ENCODE measurements at regions not wholly inside any gene's neighbourhood (a gene's known extent, or its start where the extent isn't known, plus 50 kb on each side); places are given as distances from the start of the nearest gene placed in this dataset.

DNA sequence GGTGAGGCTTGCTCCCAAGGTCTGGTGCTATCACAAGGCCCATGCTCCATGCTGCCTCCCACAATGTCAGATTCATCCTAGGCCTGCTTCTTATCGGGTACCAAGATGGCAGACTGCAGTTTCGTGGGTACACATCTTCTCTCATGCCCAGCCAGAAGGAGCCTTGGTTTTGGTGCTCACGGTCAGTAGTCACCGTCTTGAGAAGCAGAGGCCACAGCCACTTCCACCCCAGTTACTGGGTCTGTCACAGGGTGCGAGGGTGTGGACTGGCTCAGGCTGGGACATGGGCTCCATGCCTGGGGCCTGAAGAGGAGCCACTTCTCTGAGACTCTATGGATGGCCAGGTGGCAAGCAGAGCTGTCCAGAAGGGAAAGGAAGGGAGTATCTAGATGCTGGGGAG lies 178.8 kb upstream of the HS6ST1 start:
- no peak for DNase-seq (ENCODE audit: extremely low read depth in 1 of 11, low read depth in 9 of 11, low spot score in 4 of 11)

DNA sequence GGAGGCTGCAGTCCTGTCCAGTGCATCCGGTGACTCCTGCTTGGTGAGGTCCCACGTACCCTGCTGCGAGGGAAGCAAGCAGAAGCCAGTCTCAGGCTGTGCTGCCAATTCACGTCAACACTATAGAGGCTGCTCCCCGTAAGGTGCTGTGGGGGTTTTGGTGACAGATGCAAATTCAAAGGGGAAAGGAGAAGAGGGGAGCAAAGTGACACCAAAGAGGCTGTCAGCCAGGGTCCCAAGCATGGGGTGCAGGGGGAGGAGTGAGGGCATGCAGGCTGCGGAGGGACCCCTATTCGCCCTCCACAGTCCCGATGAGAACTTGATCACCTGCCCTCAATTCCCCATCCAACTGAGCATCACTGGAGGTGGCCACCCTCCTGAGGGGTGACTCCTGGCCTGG lies 179.4 kb upstream of the HS6ST1 start:
- no peak for DNase-seq (ENCODE audit: extremely low read depth in 1 of 11, low read depth in 9 of 11, low spot score in 4 of 11)

DNA sequence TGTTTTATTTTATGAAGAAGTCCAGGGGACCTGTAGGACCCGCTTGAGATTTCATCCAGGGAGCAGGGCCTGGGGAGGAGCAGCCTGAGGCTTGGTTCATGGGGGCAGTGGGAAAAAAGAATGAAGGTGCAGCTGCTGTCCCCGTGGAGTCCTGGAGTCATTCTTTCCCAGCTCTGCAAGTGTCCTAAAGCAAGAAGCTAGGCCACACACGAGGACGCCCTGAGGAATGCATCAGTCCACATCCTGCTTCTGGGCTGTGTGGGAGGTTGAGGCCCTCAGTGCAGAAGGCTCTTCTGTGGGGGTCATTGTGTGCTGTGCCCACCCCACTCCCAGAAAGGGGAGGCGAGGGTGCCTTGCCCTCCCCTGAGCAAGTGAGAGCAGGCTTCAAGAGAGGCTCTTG lies 179.9 kb upstream of the HS6ST1 start:
- no peak for DNase-seq (ENCODE audit: extremely low read depth in 1 of 11, low read depth in 9 of 11, low spot score in 4 of 11)

DNA sequence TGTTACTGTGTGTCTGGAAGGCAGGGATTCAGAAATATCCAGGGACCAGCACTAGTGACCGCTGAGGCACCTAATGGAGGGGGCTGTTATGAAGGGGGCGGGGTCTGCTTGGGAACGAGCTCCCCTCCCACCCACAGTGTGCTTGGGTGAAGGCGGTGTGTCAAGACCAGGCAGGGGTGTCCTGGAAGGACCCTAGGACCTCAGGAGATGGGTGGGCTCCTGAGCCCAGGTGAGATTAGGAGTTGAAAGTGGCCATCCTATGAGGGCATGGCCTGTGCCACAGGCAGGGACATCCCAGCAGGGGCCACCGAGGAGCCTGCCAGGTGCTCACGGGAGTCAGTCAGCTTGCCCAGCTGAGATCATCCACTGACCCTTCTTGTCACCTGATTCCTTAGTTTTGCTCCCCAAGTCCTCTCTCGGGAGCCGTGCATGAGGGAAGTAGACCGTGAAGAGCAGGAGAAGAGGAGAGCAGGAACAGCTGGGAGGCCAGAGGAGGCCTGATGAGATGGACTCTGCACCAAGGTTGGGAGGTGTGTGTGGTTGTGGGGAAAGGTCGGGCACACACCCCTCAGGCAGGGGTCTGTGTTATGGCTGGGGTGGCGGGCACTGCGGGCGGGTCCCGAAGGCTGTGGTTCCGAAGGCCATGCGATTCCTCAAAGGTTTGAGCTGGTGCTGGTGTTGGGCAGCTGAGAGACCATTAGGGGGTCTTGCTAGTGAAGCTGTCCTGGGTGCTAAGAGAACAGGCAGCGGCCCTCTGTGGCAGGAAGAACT lies 180.9 kb upstream of the HS6ST1 start:
- DNase-seq (ENCODE audit: extremely low read depth in 1 of 11, low read depth in 9 of 11, low spot score in 4 of 11), result no peak

DNA sequence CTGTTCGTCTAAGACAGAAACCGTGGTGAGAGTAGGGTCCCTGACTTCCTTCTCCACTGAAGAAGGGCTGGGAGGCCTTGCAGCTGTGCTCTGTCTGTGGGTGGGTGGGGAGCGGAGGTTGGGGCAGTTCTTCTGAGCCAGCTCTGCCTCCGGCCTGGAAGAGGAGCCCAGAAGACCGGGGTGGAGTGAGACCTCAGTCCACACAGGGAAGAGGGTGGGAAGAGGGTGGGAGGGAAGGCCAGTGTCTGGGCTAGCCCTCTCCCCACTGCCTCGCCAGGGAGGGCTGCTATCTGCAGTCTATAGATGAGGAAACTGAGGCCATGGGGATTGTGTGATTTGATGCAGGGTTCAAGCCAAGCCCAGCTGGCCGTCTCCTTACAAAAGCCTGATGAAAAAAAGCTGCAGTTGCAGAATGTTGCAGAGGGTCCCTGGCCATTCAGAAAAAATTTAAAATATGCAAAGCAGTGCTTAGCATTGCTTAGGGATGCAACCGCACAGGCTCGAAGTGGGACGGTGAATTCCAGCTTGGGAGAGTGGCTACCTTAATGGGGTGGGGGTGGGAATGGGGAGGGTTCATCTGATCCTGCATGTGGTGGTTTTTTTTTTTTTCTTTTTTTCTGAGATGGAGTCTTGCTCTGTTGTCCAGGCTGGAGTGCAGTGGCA lies 181.6 kb upstream of the HS6ST1 start:
- no peak for DNase-seq (ENCODE audit: extremely low read depth in 1 of 11, low read depth in 9 of 11, low spot score in 4 of 11)

DNA sequence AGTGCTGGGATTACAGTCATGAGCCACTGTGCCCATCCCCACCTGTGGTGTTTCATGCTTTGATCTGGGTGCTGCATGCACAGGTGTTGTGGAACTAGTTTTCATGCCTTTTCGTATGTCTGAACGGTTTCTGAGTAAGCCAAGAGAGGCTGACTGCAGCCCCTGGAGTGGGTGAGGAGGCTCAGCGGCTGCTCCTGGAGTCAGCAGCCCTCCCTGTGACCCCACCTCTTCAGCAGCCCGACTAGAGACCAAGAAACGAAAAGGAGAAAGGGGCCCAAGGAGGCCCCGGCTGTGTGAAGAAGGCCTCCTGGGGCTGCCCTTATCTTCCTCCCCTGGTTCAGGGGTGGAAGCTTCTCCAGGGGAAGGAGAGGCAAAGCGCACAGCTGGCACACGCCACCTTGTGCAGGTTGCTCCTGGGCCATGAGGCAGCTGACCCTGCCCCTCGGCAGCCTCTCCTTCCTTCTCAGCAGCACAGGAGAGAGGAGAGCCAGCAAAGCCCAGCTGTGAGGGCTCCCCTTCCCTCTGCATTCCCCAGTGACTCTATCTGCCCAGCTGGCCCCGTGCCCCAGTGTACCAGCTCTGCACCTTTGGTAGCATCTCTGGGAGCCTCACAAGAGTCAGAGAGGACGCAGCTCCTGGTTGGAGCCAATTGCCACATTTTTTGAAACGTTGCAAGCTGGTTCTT lies 182.5 kb upstream of the HS6ST1 start:
- no peak for DNase-seq (ENCODE audit: extremely low read depth in 1 of 11, low read depth in 9 of 11, low spot score in 4 of 11)

DNA sequence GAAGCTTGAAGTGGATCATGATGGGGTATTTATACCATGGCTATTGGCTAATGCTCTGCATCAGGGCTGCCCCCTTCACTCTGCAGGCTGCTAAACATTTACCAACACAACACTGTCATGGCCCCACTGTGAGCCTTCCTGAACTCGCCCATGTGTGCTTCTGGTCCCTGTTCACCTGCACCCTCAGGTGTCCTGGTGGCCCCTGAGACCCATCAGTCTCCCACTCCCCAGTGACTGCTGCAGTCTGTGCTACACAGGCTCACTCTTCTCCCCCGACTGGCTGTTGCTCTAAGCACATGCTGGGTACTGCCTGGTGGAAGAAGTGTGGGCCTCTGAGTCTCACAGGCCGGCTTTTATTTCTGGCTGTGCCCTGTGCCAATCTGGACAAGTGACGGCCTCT lies 183.0 kb upstream of the HS6ST1 start:
- no peak for DNase-seq (ENCODE audit: extremely low read depth in 1 of 11, low read depth in 9 of 11, low spot score in 4 of 11)

DNA sequence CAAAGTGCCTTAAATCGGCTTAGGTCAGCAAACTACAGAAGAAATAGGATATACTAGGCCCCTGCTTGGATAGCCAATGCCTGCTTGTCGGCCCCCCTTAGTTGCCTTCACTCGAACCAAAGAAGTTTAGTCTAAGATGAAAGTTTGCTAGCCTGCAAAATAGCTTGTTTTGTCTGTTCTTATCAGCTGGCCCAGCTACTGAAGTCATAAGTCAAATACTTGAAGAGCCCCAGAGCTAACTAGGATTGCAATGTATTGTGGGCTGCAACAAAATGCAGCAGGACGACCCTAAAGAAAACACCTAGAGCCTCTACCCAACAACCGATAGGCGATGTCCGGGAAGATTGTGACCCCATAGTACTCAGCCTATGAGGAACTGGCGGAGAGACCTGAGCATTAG lies 183.5 kb upstream of the HS6ST1 start:
- DNase-seq (ENCODE audit: extremely low read depth in 1 of 11, low read depth in 9 of 11, low spot score in 4 of 11), result no peak

DNA sequence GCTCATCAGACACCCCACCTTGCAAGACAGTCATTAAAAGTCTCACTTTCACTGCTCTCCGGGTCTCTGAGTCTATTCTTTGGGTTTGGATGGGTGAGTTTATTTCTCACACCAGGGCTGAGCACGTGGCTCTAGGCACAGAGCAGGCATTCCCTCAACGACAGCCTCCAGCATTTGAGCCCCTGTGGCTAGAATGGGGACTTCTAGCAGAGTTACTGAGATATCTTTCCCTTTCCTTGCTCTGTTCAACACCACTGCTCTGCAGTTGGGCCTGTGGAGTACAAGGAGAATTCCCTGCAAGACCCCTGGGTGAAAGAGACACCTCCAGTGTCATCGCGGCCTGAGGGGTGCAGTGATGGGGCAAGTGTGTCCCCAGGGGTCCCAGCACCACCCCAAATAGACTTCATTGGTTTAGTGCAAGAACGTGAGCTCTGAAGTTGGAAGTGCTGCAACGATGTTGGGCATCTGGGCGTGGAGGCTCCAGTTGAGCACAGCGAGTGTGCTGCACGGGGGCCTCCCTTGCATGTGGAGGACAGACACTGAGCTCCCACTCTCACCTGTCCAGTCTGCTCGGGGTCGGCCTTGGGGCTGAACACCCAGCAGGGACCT lies 184.1 kb upstream of the HS6ST1 start:
- DNase-seq (ENCODE audit: extremely low read depth in 1 of 11, low read depth in 9 of 11, low spot score in 4 of 11), result no peak

DNA sequence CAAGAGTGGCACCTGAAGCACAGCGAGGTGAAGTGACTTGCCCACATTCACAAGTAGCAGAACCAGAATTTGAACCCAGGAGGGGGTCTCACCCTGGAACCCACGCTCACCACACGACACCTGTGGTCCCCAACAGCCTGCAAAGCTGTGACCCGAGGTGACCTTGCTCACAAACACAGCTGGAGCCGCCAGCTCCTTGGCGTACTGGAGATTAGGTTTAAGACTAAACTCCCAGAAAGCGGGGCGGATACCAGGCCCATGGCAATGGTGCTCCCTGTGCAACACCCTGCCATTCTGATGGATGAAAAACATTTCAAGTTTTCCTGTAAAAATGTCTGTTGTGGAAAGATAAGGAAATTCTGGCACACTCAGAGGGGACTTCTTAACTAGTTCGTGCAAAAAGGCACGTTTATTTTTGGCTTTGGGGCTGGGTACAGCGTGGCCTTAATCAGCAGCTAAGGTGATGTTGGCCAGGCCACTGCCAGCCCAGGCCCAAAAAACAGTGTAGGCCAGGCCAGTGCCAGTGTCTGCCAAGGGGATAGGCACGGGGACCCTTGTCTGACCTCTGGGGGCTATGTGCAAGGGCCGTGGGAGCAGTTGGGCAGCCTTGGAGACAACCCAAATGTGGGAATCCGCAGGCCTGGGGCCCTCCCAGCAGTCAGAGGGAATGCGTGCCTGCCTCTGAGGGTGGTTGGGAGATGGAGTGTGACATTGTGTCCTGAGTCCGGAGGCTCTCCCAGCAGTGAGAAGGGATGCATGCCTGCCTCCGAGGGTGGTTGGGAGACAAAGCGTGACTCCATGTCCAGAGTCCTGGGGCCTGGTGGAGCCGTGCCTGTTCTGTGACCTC lies 185.0 kb upstream of the HS6ST1 start:
- DNase-seq (ENCODE audit: extremely low read depth in 1 of 11, low read depth in 9 of 11, low spot score in 4 of 11), result no peak

DNA sequence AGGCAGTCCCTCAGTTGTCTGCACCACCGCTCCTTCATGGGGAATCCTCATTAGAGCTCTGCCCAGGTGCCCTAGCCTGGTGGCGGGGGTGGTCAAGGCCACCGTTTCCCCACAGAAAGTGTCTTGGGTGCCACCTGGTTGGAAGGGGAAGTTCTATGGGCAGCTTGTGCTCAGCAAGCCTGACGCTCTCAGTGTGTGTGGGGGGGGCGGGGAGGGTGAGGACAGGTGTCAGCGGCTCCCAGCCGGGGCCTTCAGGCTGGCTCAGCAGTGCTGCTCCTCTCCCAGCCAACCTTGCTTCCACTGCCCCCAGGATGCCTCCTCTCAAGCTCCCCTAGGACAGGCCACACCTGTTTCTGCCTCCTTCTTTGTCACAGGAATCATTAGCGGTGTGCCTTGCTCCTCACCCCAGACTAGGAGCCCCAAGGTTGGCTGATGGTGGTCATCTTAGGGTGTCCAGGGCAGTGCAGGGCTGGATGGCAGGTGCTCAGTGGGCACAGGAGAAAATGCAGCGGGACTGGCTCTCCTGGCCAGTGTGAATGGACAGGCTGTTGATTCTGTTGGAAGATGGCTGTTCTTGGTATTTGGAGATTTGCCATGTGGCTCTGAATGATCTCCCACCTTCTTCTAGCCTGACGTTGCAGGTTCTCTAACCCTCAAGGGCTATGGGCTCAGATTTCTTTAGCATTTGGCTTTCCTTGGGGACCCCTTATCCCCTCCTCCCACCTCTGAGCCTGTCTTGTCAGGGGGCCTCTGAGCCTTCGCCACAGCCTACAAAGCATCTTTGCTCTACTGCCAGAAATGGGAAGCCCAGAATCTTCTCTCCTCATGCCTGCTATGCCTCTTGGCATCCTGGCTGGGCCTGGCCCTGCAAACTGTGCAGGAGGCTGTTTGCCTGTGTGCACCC lies 185.8 kb upstream of the HS6ST1 start:
- DNase-seq (ENCODE audit: extremely low read depth in 1 of 11, low read depth in 9 of 11, low spot score in 4 of 11), result no peak

DNA sequence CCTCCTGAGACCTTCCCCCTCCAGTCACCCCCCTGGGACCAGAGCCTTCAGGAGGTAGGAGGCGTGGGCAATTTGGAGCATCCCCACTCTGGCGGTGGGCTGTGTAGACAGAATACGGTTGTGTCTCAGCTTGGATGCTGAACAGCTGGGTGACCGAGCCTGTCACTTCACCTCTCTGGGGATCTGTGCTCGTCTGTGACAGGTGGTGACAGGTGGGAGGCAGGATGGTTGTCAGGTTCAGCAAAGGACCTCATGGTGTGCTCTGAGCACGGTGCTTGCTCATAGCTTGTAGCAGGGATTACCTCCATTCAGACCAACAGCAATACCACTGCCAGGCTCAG lies 186.5 kb upstream of the HS6ST1 start:
- DNase-seq (ENCODE audit: extremely low read depth in 1 of 11, low read depth in 9 of 11, low spot score in 4 of 11), result no peak

DNA sequence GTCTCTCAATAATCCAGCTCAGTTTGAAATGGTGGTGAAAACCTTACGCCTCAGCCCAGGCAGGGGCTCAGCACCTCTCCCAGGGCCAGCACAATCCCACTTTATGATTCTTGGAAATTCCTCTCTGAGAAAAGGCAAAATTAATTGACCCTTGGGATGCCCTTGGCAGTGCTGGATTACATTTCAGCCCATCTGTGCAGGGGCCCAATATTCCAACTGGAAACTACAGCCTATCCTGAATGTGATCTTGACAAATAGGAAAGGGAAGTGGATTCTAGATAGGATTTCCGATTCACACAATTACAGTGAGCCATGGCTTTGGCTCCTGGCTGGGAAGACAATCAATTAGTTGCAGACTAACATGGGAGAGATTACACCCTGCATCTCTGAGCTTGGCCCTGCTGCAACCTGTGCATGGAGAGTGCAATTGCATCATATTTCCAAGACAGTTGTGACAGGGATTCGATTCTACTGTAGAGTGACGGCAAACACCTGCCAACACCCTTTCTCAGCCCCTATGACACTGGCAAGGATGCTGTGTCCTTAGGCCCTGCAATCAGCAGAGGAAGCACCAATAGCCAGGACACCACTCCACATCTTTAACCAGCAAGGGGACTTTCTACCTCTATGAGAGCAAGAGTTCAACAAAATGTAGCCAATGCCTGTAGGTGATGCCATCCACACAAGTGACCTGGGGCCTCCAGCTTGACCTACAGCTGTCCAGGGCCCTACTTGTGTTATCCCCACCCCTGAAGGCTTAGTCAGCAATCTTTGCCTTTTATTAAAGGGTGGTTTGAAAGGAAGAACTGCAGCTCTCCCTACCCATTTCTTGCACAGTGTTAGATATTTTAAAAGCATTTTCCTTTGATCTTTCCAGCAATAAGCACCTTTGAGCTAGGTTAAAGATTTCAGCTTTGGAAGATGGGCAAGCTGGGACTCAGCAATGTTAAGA lies 187.2 kb upstream of the HS6ST1 start:
- no peak for DNase-seq (ENCODE audit: extremely low read depth in 1 of 11, low read depth in 9 of 11, low spot score in 4 of 11)

DNA sequence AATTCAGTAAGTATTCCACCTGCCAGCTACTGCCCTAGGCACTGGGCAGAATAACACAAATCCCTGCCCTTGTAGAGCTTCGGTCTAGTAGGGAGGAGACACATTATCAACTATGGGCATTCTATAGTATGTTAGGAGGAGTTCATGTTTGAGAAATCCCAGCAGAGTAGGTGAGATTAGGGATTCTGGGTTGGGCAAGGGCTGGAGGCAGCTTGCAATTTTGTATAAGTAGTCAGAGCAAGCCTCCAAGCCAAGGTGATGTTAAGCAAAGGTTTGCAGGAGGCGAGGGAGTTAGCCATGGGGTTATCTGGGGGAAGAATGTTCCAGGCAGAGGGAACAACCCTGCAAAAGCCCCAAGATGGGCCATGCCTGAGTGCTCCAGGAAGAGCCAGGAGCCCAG lies 187.9 kb upstream of the HS6ST1 start:
- no peak for DNase-seq (ENCODE audit: extremely low read depth in 1 of 11, low read depth in 9 of 11, low spot score in 4 of 11)

DNA sequence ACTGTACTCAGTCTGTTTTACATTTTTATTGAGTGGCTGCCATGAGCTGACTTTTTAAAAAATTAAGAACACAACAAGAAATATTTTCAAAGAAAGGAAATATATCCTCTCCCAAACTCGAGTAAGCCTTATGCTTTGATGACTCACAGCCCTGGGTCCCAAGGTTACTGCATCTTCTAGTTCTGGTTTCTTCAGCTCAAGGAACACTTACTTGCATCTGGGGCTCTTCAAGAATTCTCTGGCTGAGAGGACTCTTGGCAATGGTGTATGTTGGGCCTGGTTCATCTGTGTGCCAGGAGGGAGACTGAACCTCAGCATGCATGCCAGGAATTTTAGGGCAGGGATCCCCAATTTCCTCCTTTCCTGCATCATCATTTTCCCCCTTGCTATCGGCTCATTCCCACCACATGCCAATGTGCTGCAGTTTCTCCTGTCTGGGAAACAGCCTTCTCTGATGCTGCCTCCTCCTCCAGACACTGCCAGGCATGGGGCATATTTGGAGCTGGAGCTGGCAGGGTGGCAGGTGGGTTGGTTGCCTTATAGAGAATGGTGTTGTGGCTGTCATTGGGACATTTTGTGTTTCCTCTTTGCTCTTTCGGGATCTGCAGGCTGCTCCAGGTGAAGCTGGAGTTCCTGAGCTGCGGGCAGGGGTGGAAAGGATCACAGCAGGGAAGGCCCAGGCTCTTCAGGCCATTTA lies 192.2 kb upstream of the HS6ST1 start:
- DNase-seq (ENCODE audit: extremely low read depth in 1 of 11, low read depth in 9 of 11, low spot score in 4 of 11), result no peak

DNA sequence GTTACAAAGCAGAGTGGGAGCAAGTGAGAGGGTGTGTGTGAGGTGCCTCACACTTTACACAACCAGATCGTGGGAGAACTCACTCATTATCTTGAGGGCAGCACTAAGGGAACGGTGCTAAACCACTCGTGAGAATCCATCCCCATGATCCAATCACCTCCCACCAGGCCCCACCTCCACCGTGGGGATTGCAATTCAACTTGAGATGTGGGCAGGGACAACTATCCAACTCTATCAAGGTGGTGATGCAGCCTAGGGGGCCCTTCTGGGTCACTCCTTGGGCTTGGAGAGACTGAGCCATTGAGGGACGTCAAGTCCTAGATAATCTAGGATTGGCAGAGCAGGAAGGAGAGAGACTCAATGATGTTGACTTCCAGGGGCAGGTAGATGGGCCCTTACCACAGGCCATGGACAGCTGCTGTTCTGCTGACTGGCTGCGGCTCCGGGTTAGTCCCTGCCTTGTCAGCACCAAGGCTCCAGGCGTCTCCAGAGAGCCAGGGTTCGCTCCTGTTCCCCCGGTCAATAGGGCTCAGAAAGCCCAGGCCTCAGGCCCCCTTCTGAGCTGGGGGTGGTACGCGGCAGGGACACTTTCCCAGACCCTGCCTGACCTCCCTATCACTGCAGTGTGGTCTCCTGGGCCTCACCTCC lies 193.2 kb upstream of the HS6ST1 start:
- no peak for DNase-seq (ENCODE audit: extremely low read depth in 1 of 11, low read depth in 9 of 11, low spot score in 4 of 11)
